MG63 (cell line): ENCODE measurements at regions not wholly inside any gene's neighbourhood (a gene's known extent, or its start where the extent isn't known, plus 50 kb on each side); places are given as distances from the start of the nearest gene placed in this dataset.
"Not testable (repeated sequence)": the region's sequence is repeated elsewhere in the genome, so short reads cannot be mapped to it uniquely, and the experiment has no call there.

Experiments used
- DNase-seq: peaks from one replicate; pipeline ENCODE4 v3.0.0-alpha.2; 2020
- H3K27me3 ChIP-seq: fragments of 250-450 bp; sonication (Bioruptor Pico); 2 replicates; pipeline ENCODE4 v1.5.1; 2020; ENCODE audit warnings: mild to moderate bottlenecking, moderate library complexity
- H3K36me3 ChIP-seq: fragments of 250-450 bp; sonication (Bioruptor Pico); 2 replicates; pipeline ENCODE4 v1.5.1; 2020; ENCODE audit warnings: mild to moderate bottlenecking, moderate library complexity
- H3K4me3 ChIP-seq: fragments of 250-450 bp; sonication (Bioruptor Pico); 2 replicates; pipeline ENCODE4 v1.5.1; 2020; ENCODE audit warnings: mild to moderate bottlenecking, moderate library complexity
- H3K9me3 ChIP-seq: fragments of 250-450 bp; sonication (Bioruptor Pico); 2 replicates; pipeline ENCODE4 v1.5.1; 2020; ENCODE audit warnings: mild to moderate bottlenecking, moderate library complexity

DNA sequence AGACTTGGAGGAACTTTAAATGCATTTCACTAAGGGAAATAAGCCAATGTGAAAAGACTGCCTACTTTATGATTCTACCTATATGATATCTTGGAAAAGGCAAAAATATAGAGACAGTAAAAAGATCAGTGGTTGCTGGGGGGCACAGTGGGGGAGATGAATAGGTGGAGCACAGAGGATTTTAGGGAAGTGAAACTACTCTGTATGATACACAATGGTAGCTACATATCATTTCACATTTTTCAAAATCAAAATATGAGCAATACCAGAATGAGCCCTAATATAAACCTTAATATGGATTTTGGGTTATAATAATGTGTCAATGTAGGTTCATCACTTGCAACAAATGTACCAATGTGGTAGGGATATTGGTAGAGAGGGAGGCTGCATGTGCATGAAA is 161.4 kb upstream of the HTR1E start:
- no peak for DNase-seq
- Histone ChIP-seq H3K27me3 (no peaks in the 10 kb centered on the region; the same call in 1 of the 2 replicates), H3K9me3 (no peaks in the 10 kb centered on the region), H3K4me3 (no peak overlapping the region), H3K36me3 (no peaks in the 10 kb centered on the region)

DNA sequence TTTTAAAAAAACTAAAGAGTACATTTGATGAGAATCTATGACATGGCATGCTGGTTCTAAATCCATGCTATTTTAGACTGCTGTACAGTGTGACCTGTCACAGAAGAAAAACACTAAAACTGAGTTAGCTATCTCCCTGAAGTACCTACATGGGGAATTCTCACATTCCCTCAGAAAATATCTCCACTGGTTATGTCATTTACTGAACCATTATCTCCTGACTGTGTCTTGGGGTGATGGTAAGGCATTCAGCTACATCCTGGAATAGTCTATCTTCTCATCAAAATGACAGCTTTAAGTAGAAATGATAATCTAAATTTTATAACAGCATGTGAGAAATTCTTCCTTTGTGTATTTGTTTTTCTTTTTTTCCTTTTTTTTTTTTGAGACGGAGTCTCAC is 172.1 kb upstream of the HTR1E start:
- Histone ChIP-seq H3K4me3 (no peak overlapping the region), H3K9me3 (no peaks in the 10 kb centered on the region), H3K27me3 (no peaks in the 10 kb centered on the region), H3K36me3 (no peaks in the 10 kb centered on the region)
- no peak for DNase-seq

- H3K27me3 ChIP-seq, DNase-seq, H3K36me3 ChIP-seq, H3K9me3 ChIP-seq, H3K4me3 ChIP-seq: not testable (repeated sequence)
These were observed 177.4 kb upstream of the HTR1E start for GRCh38 chr6:86759953-86760352.

DNA sequence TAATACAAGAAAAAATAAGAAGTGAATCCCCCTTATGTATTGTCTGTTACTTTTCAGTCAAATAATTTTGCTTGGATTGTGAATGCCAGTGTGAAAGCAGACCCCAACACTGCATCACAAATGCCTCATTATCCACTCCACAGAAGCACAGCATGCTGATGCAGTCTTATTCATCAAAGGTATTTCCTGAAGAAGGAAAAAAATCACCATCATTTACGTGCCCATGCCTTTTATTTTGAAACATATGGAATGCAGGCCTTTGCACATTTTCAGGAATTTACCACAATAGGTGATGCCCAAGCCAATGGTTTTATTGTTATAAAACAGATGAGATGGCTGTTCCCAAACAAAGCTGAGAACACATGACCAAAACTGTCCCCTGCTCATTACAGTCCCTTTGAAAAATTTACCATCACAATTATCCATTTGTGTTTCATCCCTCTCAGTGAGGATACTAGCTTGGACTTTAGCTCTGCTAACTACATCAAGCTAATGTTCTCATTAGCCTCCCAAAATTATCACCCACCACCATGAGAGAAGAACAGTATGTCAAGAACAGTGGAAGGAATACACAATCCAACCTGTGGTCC is 180.6 kb upstream of the HTR1E start:
- Histone ChIP-seq H3K27me3 (no peaks in the 10 kb centered on the region), H3K4me3 (no peak overlapping the region), H3K9me3 (no peaks in the 10 kb centered on the region), H3K36me3 (no peaks in the 10 kb centered on the region)
- DNase-seq: no peak

DNA sequence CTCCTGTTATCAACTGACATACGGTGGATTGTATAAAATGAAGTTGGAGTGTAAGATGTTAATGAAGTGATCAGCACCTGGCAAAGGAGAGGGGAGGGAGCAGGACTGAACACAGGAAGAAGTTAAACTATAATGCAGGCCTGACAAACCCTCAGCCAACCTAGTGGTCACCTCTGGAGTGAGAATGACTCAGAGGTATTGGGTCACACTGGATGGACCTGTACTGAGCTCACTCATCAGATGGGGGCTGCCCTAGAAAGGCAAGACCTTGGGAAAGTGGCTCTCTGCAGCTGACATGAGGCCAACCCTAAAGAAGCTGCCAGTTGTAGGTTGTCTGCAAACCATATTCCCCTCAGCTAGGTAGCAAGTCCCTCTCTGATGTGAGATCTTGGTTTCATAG is 193.3 kb upstream of the HTR1E start:
- Histone ChIP-seq H3K9me3 (no peaks in the 10 kb centered on the region), H3K4me3 (no peak overlapping the region), H3K36me3 (no peaks in the 10 kb centered on the region), H3K27me3 (no peaks in the 10 kb centered on the region)
- no peak for DNase-seq

GRCh38 chr6:86738078-86738477 is 199.2 kb upstream of the HTR1E start:
- no peak overlapping the region for H3K4me3 ChIP-seq
- no peaks in the 10 kb centered on the region for H3K36me3 ChIP-seq
- no peaks in the 10 kb centered on the region for H3K9me3 ChIP-seq
- DNase-seq: no peak
- H3K27me3 ChIP-seq: no peaks in the 10 kb centered on the region

DNA sequence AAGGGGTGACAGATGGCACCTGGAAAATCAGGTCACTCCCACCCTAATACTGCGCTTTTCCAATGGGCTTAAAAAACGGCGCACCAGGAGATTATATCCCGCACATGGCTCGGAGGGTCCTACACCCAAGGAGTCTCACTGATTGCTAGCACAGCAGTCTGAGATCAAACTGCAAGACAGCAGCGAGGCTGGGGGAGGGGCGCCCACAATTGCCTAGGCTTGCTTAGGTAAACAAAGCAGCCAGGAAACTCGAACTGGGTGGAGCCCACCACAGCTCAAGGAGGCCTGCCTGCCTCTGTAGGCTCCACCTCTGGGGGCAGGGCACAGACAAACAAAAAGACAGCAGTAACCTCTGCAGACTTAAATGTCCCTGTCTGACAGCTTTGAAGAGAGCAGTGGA is 205.7 kb upstream of the HTR1E start:
- not testable (repeated sequence) for H3K36me3 ChIP-seq

GRCh38 chr6:86730772-86731171 is 206.6 kb upstream of the HTR1E start:
- not testable (repeated sequence) for H3K9me3 ChIP-seq, H3K4me3 ChIP-seq, DNase-seq, H3K36me3 ChIP-seq, H3K27me3 ChIP-seq

More for the DNA sequence above, 205.7 kb upstream of the HTR1E start:
- H3K9me3 ChIP-seq, H3K27me3 ChIP-seq, DNase-seq, H3K4me3 ChIP-seq: not testable (repeated sequence)

GRCh38 chr6:86730216-86730615 is 207.1 kb upstream of the HTR1E start:
- Histone ChIP-seq H3K9me3 (no peaks in the 10 kb centered on the region), H3K27me3 (no peaks in the 10 kb centered on the region), H3K36me3 (no peaks in the 10 kb centered on the region), H3K4me3 (no peak overlapping the region)
- DNase-seq: no peak

DNA sequence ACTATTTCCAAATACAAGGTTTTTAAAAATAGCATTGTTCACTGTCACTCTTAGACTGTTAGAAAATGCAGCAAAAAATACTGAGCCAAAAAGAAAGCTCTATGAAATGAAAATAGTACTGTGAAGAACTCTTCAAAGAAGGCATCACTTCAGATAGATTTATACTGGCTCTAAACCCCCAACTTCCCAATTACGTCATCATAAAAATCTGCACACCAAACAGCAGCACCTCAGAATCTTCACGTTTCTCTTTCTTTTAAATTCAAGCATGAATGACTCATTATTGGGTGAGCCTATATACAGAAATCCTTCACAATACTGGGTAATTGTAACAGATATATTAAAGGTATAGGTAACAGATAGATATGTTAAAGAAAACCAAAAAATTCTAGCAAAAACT is 208.4 kb upstream of the HTR1E start:
- H3K4me3 ChIP-seq: no peak overlapping the region
- no peaks in the 10 kb centered on the region for H3K36me3 ChIP-seq
- H3K27me3 ChIP-seq: no peaks in the 10 kb centered on the region
- no peak for DNase-seq
- H3K9me3 ChIP-seq: no peaks in the 10 kb centered on the region

GRCh38 chr6:86724695-86725094 is 212.6 kb upstream of the HTR1E start:
- Histone ChIP-seq H3K4me3 (no peak overlapping the region), H3K36me3 (no peaks in the 10 kb centered on the region), H3K9me3 (no peaks in the 10 kb centered on the region), H3K27me3 (no peaks in the 10 kb centered on the region)
- DNase-seq: no peak

- DNase-seq: peak; percentile 9
- H3K4me3 ChIP-seq: no peak overlapping the region
- no peaks in the 10 kb centered on the region for H3K36me3 ChIP-seq
- H3K9me3 ChIP-seq: no peaks in the 10 kb centered on the region
- H3K27me3 ChIP-seq: no peaks in the 10 kb centered on the region
These were observed 213.6 kb upstream of the HTR1E start for GRCh38 chr6:86723729-86724128.

GRCh38 chr6:86723151-86723550 is 214.2 kb upstream of the HTR1E start:
- no peaks in the 10 kb centered on the region for H3K9me3 ChIP-seq
- no peak for DNase-seq
- H3K36me3 ChIP-seq: no peaks in the 10 kb centered on the region
- H3K27me3 ChIP-seq: no peaks in the 10 kb centered on the region
- H3K4me3 ChIP-seq: no peak overlapping the region

DNA sequence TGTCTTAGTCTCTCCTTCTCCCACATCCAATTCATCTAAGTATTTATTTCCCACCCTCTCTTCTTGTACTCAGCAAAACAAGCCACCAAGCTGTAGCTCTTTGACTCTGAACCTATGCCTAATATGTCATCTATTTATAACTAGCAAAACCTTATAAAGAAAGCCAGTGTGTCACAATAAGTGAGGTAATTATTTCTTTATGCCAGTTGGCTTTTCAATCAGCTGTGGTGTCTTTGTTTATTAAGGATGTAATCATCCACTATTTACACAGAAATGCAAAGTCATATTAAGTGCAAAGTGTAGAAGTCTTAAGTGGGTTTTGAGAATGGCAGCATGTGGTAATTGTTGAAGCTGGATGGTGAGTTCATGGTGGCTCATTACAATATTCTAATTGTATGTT is 215.2 kb upstream of the HTR1E start:
- no peaks in the 10 kb centered on the region for H3K27me3 ChIP-seq
- no peaks in the 10 kb centered on the region for H3K9me3 ChIP-seq
- no peaks in the 10 kb centered on the region for H3K36me3 ChIP-seq
- DNase-seq: no peak
- H3K4me3 ChIP-seq: no peak overlapping the region

DNA sequence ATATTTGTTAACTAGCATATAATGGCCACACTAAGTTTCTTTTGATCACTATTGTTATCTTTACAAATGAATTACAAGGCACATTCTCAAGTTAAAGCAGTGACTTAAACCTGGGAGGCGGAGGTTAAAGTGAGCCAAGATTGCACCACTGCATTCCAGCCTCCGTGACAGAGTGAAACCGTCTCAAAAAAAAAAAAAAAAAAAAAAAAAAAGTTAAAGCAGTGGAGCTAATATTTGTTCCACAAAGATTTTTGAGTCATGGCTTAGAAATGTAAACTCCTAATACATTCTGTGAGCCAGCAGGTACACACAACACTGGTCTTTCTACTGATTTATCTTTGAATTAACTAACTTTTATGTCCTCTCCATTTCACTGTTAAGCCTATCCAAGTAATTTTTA is 221.7 kb upstream of the HTR1E start:
- H3K27me3 ChIP-seq: no peaks in the 10 kb centered on the region
- H3K36me3 ChIP-seq: no peaks in the 10 kb centered on the region
- H3K4me3 ChIP-seq: no peak overlapping the region
- DNase-seq: peak; percentile 25
- no peaks in the 10 kb centered on the region for H3K9me3 ChIP-seq

GRCh38 chr6:86712039-86712438 is 225.3 kb upstream of the HTR1E start:
- no peak for DNase-seq
- H3K9me3 ChIP-seq: no peaks in the 10 kb centered on the region
- H3K4me3 ChIP-seq: no peak overlapping the region
- no peaks in the 10 kb centered on the region for H3K36me3 ChIP-seq
- H3K27me3 ChIP-seq: no peaks in the 10 kb centered on the region

GRCh38 chr6:86707545-86708120 is 229.7 kb upstream of the HTR1E start:
- Histone ChIP-seq H3K9me3 (no peaks in the 10 kb centered on the region), H3K27me3 (no peaks in the 10 kb centered on the region)
- no peak for DNase-seq

GRCh38 chr6:86706449-86706848 is 230.9 kb upstream of the HTR1E start:
- no peak for DNase-seq
- no peak overlapping the region for H3K4me3 ChIP-seq
- peaks cover 2% of the 10 kb centered on the region; the same call in 1 of the 2 replicates for H3K27me3 ChIP-seq
- H3K9me3 ChIP-seq: no peaks in the 10 kb centered on the region
- H3K36me3 ChIP-seq: no peaks in the 10 kb centered on the region

More at GRCh38 chr6:86707545-86708120, 229.7 kb upstream of the HTR1E start:
- no peaks in the 10 kb centered on the region for H3K36me3 ChIP-seq
- no peak overlapping the region for H3K4me3 ChIP-seq

DNA sequence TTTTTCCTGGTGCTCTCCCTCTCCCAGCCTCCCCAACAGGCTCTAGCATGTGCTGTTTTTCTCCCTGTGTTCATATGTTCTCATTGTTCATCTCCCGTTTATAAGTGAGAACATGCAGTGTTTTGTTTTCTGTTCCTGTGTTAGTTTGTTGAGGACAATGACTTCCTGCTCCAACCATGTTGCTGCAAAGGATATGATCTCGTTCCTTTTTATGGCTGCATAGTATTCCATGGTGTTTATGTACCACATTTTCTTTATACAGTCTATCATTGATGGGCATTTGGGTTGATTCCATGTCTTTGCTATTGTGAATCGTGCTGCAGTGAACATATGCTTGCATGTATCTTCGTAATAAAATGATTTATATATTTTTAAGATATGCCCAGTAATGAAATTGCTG is 236.1 kb upstream of the HTR1E start:
- not testable (repeated sequence) for DNase-seq, H3K36me3 ChIP-seq, H3K4me3 ChIP-seq, H3K9me3 ChIP-seq, H3K27me3 ChIP-seq
